ENCODE measurements at regions not wholly inside any gene's neighbourhood (a gene's known extent, or its start where the extent isn't known, plus 50 kb on each side); places are given as distances from the start of the nearest gene placed in this dataset.
A peak's percentile ranks its signal among the peaks of the same experiment; 100 is the strongest.

DNA sequence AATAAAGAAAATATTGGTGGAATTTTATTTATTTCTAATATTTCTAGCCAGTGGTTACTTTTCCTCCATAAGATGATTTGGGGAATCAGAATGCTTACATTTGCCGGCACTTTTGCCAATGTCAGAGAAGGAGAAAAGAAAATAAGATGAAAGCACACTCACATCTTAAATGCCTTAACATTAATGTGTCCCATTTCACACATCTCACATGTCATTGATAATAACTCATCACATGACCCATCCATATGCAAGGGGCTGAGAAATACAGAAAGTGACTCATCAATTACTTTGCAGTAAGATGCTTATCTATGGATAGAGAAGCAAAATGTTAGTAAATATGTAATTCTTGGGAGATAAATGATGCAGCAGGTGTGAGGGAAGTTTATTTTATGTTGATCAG, 1531.0 kb downstream of the PCDH7 start:
- DNase-seq (ENCODE audit: extremely low read depth in 1 of 11, low read depth in 9 of 11, low spot score in 4 of 11): no peak

DNA sequence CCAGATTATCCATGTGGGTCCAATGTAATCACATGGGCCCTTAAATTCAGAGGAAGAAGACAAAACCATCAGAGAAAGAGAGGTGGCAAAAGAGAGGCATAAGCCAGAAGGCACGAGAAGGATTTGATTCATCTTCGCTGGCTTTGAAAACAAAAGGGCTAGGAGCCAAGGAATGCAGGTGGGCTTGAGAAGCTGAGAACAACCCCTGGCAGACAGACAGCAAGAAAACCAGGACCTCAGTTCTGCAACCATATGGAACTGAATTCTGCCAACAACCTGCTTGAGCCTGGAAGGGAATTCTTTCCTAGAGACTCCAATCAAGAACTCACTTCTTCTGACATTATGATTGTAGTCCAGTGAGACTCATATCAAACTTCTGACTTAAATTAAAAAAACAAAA, 1531.8 kb downstream of the PCDH7 start:
- no peak for DNase-seq (ENCODE audit: extremely low read depth in 1 of 11, low read depth in 9 of 11, low spot score in 4 of 11)

DNA sequence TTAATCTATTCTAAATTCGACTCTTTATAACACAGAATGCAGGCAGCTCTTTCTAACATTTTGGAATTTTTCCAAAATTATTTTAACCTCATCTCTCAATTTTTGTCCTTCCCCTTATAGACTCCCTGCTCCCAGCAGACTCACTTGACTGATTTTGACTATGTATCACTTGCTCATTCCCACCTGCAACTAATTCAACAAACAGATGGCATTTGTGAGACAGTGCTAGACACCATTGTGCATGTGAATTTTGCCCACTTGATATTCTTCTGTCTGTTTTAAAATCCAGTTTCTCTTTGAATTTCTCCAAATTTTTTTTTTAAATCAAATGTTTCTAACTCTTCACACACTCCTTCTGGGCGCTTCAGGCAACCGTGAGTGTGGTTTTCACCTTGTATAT, 1534.0 kb downstream of the PCDH7 start:
- DNase-seq (ENCODE audit: extremely low read depth in 1 of 11, low read depth in 9 of 11, low spot score in 4 of 11): no peak

DNA sequence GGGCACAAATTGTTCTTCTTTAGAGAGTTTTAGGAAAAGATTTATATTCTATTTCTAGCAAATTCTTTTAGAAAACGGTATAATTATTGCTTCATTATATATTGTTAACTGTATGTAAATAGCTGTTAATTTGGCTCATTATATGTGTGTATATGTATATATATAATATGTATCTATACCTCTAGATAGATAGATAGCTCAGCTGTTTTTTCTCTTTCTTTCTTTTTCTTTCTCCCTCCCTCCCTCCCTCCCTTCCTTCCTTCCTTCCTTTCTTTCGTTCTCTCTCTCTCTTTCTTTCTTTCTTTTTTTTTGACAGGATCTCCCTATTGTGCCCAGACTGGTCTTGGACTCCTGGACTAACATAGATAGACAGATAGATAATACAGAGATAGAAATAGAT, 1538.8 kb downstream of the PCDH7 start:
- no peak for DNase-seq (ENCODE audit: extremely low read depth in 1 of 11, low read depth in 9 of 11, low spot score in 4 of 11)

DNA sequence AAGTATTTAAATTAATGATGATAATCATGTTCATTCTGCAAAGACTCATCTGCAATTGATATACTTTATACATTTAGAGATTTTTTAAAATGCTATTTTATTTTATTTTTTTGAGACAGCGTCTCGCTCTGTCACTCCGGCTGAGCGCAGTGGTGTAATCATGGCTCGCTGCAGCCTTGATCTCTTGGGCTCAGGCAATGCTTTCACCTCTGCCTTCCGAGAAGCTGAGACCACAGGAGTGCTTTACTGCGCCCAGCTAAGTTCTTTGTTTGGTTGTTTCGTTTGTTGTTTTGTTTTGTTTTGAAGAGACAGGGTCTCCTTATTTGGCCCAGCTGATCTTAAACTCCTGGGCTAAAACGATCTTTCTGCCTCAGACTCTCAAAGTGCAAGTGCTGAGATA, 1541.0 kb downstream of the PCDH7 start:
- no peak for DNase-seq (ENCODE audit: extremely low read depth in 1 of 11, low read depth in 9 of 11, low spot score in 4 of 11)

DNA sequence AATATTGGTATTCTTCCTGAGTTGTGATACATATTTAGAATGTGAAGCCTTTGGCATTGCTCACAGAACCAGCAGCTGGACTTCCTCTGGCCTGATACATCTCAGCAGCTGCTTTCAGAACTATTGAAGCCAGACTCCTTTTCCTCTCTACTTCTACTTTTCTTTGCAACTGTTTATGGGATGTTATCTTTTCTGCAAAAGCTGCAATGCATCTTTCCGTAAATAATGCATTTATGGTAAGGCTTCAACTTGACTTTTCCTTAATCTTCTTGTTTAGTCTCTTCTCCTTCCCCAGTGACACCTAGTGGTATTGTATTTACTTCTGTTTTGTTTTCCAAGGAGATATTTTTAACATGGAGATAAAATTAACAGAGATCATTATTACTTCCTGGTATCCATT, 1548.7 kb downstream of the PCDH7 start:
- DNase-seq (ENCODE audit: extremely low read depth in 1 of 11, low read depth in 9 of 11, low spot score in 4 of 11): peak in 5 of 11 donors; percentile 8 to 23 (median 14)

DNA sequence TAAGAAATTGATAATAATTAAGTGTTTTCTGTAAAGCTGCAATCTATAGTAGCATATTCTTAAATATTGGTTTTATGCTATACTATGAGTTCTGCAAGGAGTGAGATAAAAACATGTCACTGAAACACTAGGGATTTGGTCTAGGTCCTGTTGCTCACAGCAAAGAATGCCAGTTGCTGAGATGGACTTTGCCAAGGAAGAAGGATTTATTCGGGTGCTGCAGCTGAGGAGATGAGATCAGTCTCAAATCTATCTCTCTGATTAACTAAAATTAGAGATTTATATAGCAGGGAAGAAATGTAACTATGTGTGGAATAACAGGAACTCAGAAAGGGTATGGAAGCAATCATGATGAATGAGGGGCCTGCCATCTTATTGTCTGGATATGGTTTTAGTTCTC, 1569.9 kb downstream of the PCDH7 start:
- DNase-seq (ENCODE audit: extremely low read depth in 1 of 11, low read depth in 9 of 11, low spot score in 4 of 11): no peak

DNA sequence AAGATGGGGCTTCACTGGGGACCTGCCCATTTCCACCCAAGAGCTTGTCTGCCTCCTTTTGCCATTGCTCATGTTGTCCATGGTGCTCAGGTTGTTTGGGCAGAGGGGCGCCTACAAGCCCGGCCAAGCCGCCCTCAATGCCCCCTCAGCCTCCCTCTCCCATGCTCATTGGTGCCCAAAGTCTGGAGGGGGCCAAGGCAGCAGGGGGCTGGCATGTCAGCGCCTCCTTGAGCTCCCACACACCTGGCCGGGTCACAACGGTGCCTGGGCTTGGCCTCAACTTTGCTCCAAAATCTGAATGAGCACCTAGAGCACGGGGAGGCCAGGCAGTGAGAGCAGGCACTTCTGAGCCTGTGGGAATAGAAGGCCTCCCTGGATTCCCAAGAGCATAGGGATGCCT, 1598.8 kb downstream of the PCDH7 start:
- no peak for DNase-seq (ENCODE audit: extremely low read depth in 1 of 11, low read depth in 9 of 11, low spot score in 4 of 11)

DNA sequence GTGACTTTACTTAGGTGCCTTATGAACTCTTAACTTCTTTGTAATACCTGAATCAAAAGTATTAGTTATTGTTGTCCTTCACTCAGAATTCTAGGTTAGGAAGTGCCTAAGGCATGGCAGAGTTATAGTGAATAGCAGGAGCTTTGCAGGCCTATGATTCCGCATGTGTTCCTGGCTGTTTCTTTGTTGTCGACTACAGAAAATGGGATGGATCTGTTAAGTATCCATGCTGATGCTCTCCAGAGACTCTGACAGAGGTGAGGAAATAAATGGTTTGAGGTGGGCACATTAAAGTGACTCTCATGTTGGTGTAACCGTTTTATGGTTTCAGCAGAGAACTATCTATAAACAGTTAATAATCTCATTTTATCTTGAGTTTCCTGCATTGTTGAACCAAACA, 1601.3 kb downstream of the PCDH7 start:
- no peak for DNase-seq (ENCODE audit: extremely low read depth in 1 of 11, low read depth in 9 of 11, low spot score in 4 of 11)

DNA sequence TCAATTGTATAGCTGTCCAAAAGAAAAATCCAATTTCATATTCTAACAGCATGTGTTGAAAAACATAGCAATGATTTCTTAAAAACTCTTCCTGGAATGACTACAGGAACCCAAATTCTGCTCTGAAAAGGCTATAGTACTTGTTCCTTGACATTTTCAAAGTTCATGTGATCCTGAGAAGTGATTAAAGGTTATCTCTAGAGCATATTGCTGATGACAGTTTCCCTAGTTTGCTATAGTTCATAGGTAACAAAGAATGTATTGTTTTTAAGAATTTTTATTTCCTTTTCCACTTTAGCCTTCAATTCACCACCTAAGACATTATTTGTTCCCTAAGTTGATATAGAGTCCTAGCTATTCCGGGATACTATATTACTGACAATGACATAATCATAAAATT, 1614.6 kb downstream of the PCDH7 start:
- no peak for DNase-seq (ENCODE audit: extremely low read depth in 1 of 11, low read depth in 9 of 11, low spot score in 4 of 11)

DNA sequence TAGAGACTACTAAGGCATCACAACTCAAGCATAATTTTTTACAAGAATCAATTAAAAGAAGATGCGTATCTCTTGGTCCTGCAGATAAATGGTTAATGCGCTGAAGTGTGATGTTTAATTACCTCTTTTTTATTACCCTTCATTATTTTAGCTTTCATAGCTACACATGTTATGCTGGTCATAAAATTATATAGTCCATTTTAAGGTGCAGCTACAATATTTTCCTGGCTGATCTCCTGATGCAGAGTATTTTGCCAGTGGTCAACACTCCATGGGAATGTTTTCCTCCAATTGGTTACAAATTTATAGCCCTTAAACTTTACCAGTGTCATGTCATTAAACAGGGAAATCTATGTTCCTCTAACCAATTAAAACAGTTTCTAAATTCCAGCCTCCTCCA, 1617.2 kb downstream of the PCDH7 start:
- no peak for DNase-seq (ENCODE audit: extremely low read depth in 1 of 11, low read depth in 9 of 11, low spot score in 4 of 11)

DNA sequence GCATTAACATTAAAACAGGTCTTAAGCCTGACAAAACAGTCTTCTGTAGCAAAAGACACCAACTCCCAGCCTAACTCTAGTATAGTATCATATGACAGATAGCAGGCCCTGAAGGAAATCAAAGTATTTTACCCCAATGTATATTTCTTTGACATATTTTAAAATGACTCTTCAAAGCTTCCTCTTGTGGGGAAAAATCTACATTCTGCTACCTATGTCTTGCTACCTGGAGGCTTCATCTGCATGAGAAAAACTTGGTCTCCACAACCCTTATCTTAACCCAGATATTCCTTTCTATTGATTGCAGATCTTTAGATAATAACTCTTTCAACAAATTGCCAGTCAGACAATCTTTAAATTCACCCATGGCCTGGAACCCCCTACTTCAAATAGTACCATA, 1620.4 kb downstream of the PCDH7 start:
- no peak for DNase-seq (ENCODE audit: extremely low read depth in 1 of 11, low read depth in 9 of 11, low spot score in 4 of 11)

DNA sequence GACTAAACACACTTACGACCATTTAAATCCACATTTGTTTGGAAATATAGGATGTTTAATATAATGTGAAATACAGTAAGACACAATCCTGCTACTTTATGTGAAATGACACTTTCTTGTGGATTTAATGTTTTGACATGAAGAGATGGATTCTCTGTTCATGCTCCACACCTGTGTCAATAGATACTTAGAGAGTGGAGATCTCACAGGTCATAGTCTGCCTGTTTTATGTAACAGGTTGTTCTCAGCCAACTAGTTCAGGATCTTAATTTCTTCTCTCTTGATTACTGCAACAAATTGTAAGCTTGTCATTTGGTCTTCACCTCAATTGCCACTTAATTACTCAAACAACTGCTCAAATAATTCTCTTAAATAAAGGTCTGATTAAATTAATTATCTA, 1621.2 kb downstream of the PCDH7 start:
- DNase-seq (ENCODE audit: extremely low read depth in 1 of 11, low read depth in 9 of 11, low spot score in 4 of 11): no peak

DNA sequence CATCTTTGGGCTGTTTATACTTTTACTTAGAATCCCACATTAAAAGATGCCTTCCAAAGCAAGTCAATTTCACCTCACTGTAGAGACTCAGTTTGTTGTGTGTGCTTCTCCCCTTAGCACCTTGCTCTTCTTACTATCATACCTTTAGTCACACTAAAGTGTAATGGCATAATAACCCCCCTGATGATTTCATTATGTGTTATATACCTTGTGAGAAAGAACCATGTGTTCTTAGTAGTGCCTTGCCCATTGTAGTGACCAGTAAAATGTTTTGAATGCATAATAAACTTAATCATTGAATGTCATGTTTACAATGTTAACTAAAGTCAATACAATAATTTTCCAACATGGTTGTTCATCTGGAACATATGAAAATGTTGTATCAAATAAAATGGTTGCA, 1621.9 kb downstream of the PCDH7 start:
- no peak for DNase-seq (ENCODE audit: extremely low read depth in 1 of 11, low read depth in 9 of 11, low spot score in 4 of 11)

DNA sequence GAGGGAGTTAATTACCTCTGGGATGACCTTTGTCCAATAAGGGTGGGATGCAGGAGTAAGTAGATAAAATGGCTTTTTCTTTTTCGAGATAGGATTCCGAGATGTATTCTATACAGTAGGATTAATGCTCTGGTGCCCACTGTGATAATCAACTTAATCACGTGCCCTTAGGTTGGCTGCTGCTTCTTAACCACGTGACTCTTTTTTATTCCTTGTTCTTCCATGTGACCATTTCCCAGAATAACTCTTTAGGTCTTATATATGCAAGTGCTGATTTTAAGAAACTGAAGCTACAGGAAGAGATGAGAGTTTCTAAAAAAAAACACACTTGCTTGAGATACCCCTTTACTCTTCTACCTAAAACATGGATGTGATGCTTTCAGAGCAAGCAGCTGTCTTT, 1628.9 kb downstream of the PCDH7 start:
- DNase-seq (ENCODE audit: extremely low read depth in 1 of 11, low read depth in 9 of 11, low spot score in 4 of 11): no peak

DNA sequence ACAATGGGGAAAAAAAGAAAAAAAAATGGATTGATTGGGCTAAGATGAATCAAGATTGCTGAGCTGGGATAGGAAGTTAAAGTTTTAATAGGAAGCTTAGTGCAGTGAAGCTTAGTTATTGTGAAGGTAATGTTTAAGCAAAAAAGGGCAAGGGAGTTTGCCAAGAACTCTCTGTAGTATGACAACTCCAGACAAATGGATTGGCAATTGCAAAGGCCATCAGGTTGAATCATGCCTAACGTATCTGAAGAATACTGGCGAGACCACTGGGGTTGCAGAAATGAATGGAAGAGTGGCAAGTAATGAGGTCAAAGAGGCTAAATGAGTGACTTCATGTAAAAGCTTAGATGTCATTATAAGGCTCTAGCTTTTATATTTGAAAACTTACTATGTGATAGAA, 1654.0 kb downstream of the PCDH7 start:
- no peak for DNase-seq (ENCODE audit: extremely low read depth in 1 of 11, low read depth in 9 of 11, low spot score in 4 of 11)

DNA sequence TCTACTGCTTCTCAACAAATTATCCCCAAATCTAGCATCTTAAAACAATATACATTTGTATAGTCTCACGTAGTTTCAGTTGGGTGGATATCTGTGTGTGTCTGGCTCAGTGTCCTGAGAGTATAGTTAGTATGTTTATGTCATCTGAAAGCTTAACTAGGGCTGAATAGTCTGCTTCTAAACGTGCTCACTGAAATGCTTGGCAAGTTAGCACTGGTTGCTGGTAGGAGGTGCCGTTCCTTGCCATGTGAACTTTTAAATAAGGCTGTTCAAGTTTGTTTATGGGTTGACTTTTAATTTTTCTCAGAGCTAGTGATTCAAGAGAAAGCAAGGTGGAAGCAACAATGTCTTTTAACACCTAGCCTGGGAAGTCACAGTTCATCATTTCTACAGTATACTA, 1673.6 kb downstream of the PCDH7 start:
- no peak for DNase-seq (ENCODE audit: extremely low read depth in 1 of 11, low read depth in 9 of 11, low spot score in 4 of 11)

DNA sequence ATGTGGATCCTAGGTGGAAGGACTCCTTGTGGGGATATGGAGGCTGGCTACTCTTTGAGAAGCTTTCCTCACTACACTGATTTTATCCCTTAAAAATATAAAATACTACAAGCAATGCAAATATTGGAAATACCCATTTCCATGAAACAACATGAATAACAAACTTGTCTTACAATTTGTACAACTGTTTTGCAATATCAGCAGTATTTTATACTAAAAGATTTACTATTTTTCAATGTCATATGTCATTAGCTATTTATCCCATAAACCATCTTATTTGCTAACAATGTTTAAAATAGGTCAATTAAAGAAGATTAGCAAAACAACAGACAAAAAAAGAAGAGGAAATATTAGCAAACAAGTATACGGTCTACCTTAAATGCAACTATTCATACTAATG, 1674.1 kb downstream of the PCDH7 start:
- DNase-seq (ENCODE audit: extremely low read depth in 1 of 11, low read depth in 9 of 11, low spot score in 4 of 11): no peak

DNA sequence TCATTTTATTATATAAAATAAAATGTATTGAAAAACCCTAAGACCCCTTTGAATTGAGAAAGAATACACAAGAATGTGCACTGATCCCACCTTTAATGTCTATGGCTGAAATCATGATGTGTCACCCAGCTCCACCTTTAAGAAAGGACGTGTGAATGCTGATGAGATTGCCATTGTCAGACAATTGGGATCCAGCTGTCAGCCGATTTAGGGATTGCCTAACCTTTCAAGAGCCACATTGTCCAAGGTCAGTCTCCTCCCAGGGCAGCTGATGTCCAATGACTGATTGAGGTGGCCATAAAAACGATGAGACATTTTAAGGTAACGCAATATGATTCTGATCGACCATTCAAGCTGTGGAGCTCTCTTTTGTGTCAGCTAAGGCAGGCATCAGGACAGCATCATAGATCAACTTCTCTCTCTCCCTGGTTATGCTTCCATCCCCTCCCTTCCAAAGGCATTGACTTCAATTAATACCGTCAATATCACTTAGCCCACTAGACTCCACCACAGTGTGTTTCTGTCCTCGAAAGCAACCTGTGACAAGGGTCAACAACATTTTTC, 1676.4 kb downstream of the PCDH7 start:
- DNase-seq (ENCODE audit: extremely low read depth in 1 of 11, low read depth in 9 of 11, low spot score in 4 of 11): no peak

DNA sequence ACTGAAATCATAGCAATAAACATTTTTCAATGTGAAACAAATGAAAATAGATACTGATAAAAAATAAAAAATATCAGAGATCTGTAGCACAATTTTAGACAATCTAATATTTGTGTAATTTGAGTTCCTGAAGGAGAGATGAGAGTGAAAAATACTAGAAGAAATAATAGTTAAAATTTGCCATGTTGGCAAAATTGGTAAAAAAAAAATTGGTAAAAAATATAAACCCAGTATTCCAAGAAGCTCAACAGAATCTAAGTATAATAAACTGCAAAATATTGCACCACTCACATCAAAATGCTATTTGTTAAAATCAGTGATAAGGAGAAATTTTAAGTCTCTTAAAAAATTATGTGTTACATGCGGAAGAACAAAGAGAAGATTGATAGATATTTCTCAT, 1680.7 kb downstream of the PCDH7 start:
- DNase-seq (ENCODE audit: extremely low read depth in 1 of 11, low read depth in 9 of 11, low spot score in 4 of 11): no peak

DNA sequence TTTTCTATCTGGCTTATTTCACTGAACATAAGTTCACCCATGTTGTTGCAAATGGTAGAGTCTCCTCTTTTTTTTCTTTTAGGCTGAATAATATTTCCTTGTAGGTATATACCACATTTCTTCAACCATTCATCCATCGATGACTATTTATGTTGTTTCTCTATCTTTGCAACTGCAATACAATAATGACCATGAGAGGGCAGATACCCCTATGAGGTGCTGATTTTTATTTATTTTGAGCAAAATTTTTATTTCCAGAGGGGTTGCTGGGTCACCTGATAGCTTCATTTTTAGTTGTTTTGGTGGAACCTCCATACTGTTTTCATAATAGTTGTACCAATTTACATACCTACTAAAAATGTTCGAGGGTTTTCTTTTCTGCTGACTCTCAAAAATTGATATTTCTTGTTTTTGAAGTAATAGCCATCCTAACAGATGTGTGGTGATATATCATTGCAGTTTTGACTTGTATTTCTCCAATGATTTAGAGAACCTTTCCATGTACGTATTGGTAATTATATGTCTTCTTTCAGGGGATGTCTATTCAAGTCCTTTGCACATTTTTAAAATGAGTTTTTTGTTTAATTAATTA, 1697.0 kb downstream of the PCDH7 start:
- no peak for DNase-seq (ENCODE audit: extremely low read depth in 1 of 11, low read depth in 9 of 11, low spot score in 4 of 11)

DNA sequence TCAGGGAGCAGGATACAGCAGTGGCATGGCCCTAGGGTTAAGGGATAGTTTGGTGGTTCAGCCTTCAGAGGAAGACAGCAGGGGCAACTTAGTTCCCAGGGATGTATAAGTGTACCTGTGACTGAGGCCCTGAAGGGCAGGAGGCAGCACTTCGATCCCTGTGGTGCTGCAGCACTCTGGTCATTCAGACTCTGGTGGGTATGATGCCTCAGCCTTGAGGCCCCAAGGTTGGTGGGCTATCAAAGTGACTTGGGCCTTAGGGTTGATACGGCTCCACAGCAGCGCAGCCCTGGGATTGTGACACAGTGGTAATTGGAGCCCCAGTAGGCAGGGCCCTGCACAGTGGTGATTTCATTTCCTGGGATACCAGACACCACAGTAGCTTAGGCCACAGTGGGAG, 1703.1 kb downstream of the PCDH7 start:
- no peak for DNase-seq (ENCODE audit: extremely low read depth in 1 of 11, low read depth in 9 of 11, low spot score in 4 of 11)
